SK-N-SH (cell line): ENCODE measurements at regions not wholly inside any gene's neighbourhood (a gene's known extent, or its start where the extent isn't known, plus 50 kb on each side); places are given as distances from the start of the nearest gene placed in this dataset.

Source experiments
- CTCF ChIA-PET: fragments of 300-600, 350-600 bp; formaldehyde crosslinking; extraction: SDS; loops from one replicate; lab custom pipeline; 2021; lab: Yijun Ruan, JAX
- POLR2A ChIA-PET: fragments of 350-600 bp; sonication (Branson Sonifier 250); formaldehyde crosslinking; extraction: SDS; loops from one replicate; lab custom pipeline; 2020; ENCODE audit warnings: antibody characterized with exemption, inconsistent platforms; lab: Yijun Ruan, JAX
- DNase-seq: peaks from one replicate; pipeline ENCODE4 v3.0.0; 2012
- H2AFZ ChIP-seq: fragments of 200-600 bp; sonication (generic); 2 replicates; pipeline ENCODE4 v1.8.1; 2016; ENCODE audit warnings: antibody characterized with exemption, mild to moderate bottlenecking, low read depth
- H3F3A ChIP-seq: fragments of 200-600 bp; sonication (generic); replicated peaks from 2 replicates; pipeline ENCODE3; 2016; ENCODE audit warnings: antibody characterized with exemption, mild to moderate bottlenecking; ENCODE audit not compliant: insufficient read depth
- H3K27ac ChIP-seq, 2 experiments: fragments of 200-500 bp in 1 of 2; fragments of 200-600 bp in 1 of 2; sonication (Bioruptor generic) in 1 of 2; sonication (generic), shearing (Covaris generic) in 1 of 2; 2 replicates each; pipeline versions ENCODE4 v1.5.1 to v1.6.1; 2014 to 2016; ENCODE audit warnings: low read depth in 2 of 2, inconsistent platforms in 1 of 2, low read length in 1 of 2, mild to moderate bottlenecking in 1 of 2, mixed read lengths in 1 of 2
- H3K27me3 ChIP-seq: fragments of 200-600 bp; sonication (generic), shearing (Covaris generic); 2 replicates; pipeline ENCODE4 v1.6.1; 2016; ENCODE audit warnings: mixed run types; ENCODE audit not compliant: insufficient read depth
- H3K36me3 ChIP-seq, 2 experiments: fragments of 200-500 bp in 1 of 2; fragments of 200-600 bp in 1 of 2; sonication (Bioruptor generic) in 1 of 2; sonication (generic) in 1 of 2; replicated peaks in 1 of 2; 2 replicates each; pipeline versions ENCODE3 to v1.5.1; 2014 to 2016; ENCODE audit warnings: low read length in 1 of 2, mild to moderate bottlenecking in 1 of 2; ENCODE audit not compliant: insufficient read depth in 2 of 2, control insufficient read depth in 1 of 2
- H3K4me1 ChIP-seq, 2 experiments: fragments of 200-500 bp in 1 of 2; fragments of 200-600 bp in 1 of 2; sonication (Bioruptor generic) in 1 of 2; sonication (generic), shearing (Covaris generic) in 1 of 2; 2 replicates each; pipeline versions ENCODE4 v1.5.1 to v1.6.1; 2014 to 2016; ENCODE audit warnings: low read depth in 1 of 2, low read length in 1 of 2, mixed run types in 1 of 2; ENCODE audit not compliant: insufficient read depth in 2 of 2, control insufficient read depth in 1 of 2
- H3K4me2 ChIP-seq: fragments of 200-600 bp; sonication (generic), shearing (Covaris generic); 2 replicates; pipeline ENCODE4 v1.6.1; 2017; ENCODE audit warnings: mixed run types
- H3K4me3 ChIP-seq, 2 experiments: fragments of 200-500 bp in 1 of 2; fragments of 200-600 bp in 1 of 2; sonication (Bioruptor generic) in 1 of 2; sonication (generic), shearing (Covaris generic) in 1 of 2; 2 replicates each; pipeline versions ENCODE4 v1.5.1 to v1.8.1; 2014 to 2016; ENCODE audit warnings: low read depth in 2 of 2, inconsistent platforms in 1 of 2, low read length in 1 of 2, mild to moderate bottlenecking in 1 of 2, mixed read lengths in 1 of 2, moderate library complexity in 1 of 2
- H3K79me2 ChIP-seq: fragments of 200-600 bp; sonication (generic); 2 replicates; pipeline ENCODE4 v1.8.1; 2017; ENCODE audit warnings: mild to moderate bottlenecking; ENCODE audit not compliant: insufficient read depth
- H3K9ac ChIP-seq: fragments of 200-600 bp; sonication (generic); 2 replicates; pipeline ENCODE4 v1.6.1; 2017; ENCODE audit warnings: mixed run types
- H3K9me2 ChIP-seq: fragments of 200-600 bp; sonication (generic); 2 replicates; pipeline ENCODE4 v1.6.1; 2017; ENCODE audit warnings: mixed run types
- H3K9me3 ChIP-seq: fragments of 200-600 bp; sonication (generic); 2 replicates; pipeline ENCODE4 v1.6.1; 2017; ENCODE audit warnings: mixed run types, mild to moderate bottlenecking, moderate library complexity
- H4K20me1 ChIP-seq: fragments of 200-600 bp; sonication (generic); 2 replicates; pipeline ENCODE4 v1.6.1; 2017; ENCODE audit warnings: mild to moderate bottlenecking, mixed run types; ENCODE audit not compliant: insufficient read depth
- CHD2 ChIP-seq: fragments of 150-350 bp; IDR thresholded peaks from 2 replicates; pipeline ENCODE4 v1.6.1; 2018; ENCODE audit warnings: low read length; ENCODE audit not compliant: partially characterized antibody
- CTCF ChIP-seq: fragments of 200-600 bp; sonication (generic); IDR thresholded peaks from 2 replicates; pipeline ENCODE4 v1.6.1; 2017; ENCODE audit warnings: antibody characterized with exemption, mild to moderate bottlenecking, moderate library complexity
- FOSL2 ChIP-seq: IDR thresholded peaks from 2 replicates; pipeline ENCODE4 v1.4.0; 2012; ENCODE audit warnings: low read depth, mild to moderate bottlenecking, moderate library complexity, borderline replicate concordance
- FOXM1 ChIP-seq: IDR thresholded peaks from 2 replicates; pipeline ENCODE4 v1.4.0; 2012; ENCODE audit warnings: low read depth, mild to moderate bottlenecking
- GABPA ChIP-seq: IDR thresholded peaks from 2 replicates; pipeline ENCODE4 v1.4.0; 2012; ENCODE audit warnings: low read depth, mild to moderate bottlenecking
- JUND ChIP-seq: IDR thresholded peaks from 2 replicates; pipeline ENCODE4 v1.4.0; 2012
- MAX ChIP-seq: IDR thresholded peaks from 2 replicates; pipeline ENCODE4 v1.4.0; 2012; ENCODE audit warnings: low read depth
- NRF1 ChIP-seq: IDR thresholded peaks from 2 replicates; pipeline ENCODE4 v1.6.1; 2012; ENCODE audit warnings: low read depth, mild to moderate bottlenecking, low read length
- POLR2AphosphoS5 ChIP-seq: IDR thresholded peaks from 2 replicates; pipeline ENCODE4 v1.6.1; 2012; ENCODE audit warnings: low read depth, low read length
- REST ChIP-seq: IDR thresholded peaks from 2 replicates; pipeline ENCODE4 v1.6.1; 2012; ENCODE audit warnings: mild to moderate bottlenecking, low read depth, low read length, moderate library complexity
- SIN3A ChIP-seq: IDR thresholded peaks from 2 replicates; pipeline ENCODE4 v1.6.1; 2012; ENCODE audit warnings: low read depth, mild to moderate bottlenecking, low read length, moderate library complexity, borderline replicate concordance
- TAF1 ChIP-seq: IDR thresholded peaks from 2 replicates; pipeline ENCODE4 v1.6.1; 2012; ENCODE audit warnings: low read depth, mild to moderate bottlenecking, low read length, moderate library complexity, borderline replicate concordance
- TEAD4 ChIP-seq: IDR thresholded peaks from 2 replicates; pipeline ENCODE4 v1.4.0; 2012; ENCODE audit warnings: mild to moderate bottlenecking, borderline replicate concordance; ENCODE audit not compliant: insufficient read depth
- USF2 ChIP-seq: fragments of 150-350 bp; IDR thresholded peaks from 2 replicates; pipeline ENCODE4 v1.6.1; 2017; ENCODE audit warnings: antibody characterized with exemption, low read length, low read depth, borderline replicate concordance
- YY1 ChIP-seq: IDR thresholded peaks from 2 replicates; pipeline ENCODE4 v1.4.0; 2012; ENCODE audit warnings: low read depth, mild to moderate bottlenecking
- ZBTB33 ChIP-seq: IDR thresholded peaks from 2 replicates; pipeline ENCODE4 v1.4.0; 2012; ENCODE audit warnings: low read depth, borderline replicate concordance
- WGBS: methylation state at CpG from one replicate; pipeline ENCODE4 v1.1.6; 2017; ENCODE audit warnings: low lambda C conversion rate; 5-methylcytosine and 5-hydroxymethylcytosine counted together

GRCh38 chr2:156666130-156666785 lies 230.1 kb downstream of the GPD2 start:
- Histone ChIP-seq H3K4me1 (no peaks in the 10 kb centered on the region), H3F3A (no peaks in the 10 kb centered on the region), H4K20me1 (no peaks in the 10 kb centered on the region), H3K9me3 (no peaks in the 10 kb centered on the region)
- WGBS, result 50% methylated on average over 4 of the region's 4 CpGs
- TF ChIP-seq GABPA (no peak), NRF1 (no peak), JUND (no peak), POLR2AphosphoS5 (no peak), REST (no peak), TEAD4 (no peak), SIN3A (no peak), USF2 (no peak), CHD2 (no peak), FOSL2 (no peak)
- TF ChIP-seq, all 33 proteins: peak for 0
- H3K9me2 ChIP-seq, result no peaks in the 10 kb centered on the region
- H2AFZ ChIP-seq, result no peak overlapping the region
- no peak overlapping the region for H3K9ac ChIP-seq
- no peaks in the 10 kb centered on the region for H3K79me2 ChIP-seq
- H3K36me3 ChIP-seq, result no peaks in the 10 kb centered on the region
- POLR2A ChIA-PET, result no interaction called here
- no peak overlapping the region for H3K27ac ChIP-seq
- H3K4me2 ChIP-seq, result no peak overlapping the region
- no peak for DNase-seq
- H3K4me3 ChIP-seq, result no peak overlapping the region
- H3K27me3 ChIP-seq, result no peaks in the 10 kb centered on the region
- CTCF ChIA-PET, result interaction anchor here (1.1 kb wide), 1 partner anchor 11 kb away, joined by 3 read pairs; no protein-coding TSS in a partner anchor

GRCh38 chr2:156670104-156670503 lies 233.9 kb downstream of the GPD2 start:
- no peaks in the 10 kb centered on the region for H3K36me3 ChIP-seq
- no peaks in the 10 kb centered on the region for H3F3A ChIP-seq
- 12% methylated on average over 2 of the region's 2 CpGs for WGBS
- no peaks in the 10 kb centered on the region for H3K79me2 ChIP-seq
- no peak overlapping the region for H3K9ac ChIP-seq
- POLR2A ChIA-PET, result no interaction called here
- H3K27ac ChIP-seq, result no peak overlapping the region
- no peak overlapping the region for H3K4me2 ChIP-seq
- H3K9me2 ChIP-seq, result no peaks in the 10 kb centered on the region
- DNase-seq, result no peak
- no peaks in the 10 kb centered on the region for H3K4me1 ChIP-seq
- H3K4me3 ChIP-seq, result no peak overlapping the region
- CTCF ChIA-PET, result no interaction called here
- no peaks in the 10 kb centered on the region for H3K9me3 ChIP-seq
- peaks cover 4% of the 10 kb centered on the region; the same call in 1 of the 2 replicates for H3K27me3 ChIP-seq
- H4K20me1 ChIP-seq, result no peaks in the 10 kb centered on the region
- no peak overlapping the region for H2AFZ ChIP-seq
- no peak for TF ChIP-seq CTCF
- no peak for TF ChIP-seq SIN3A
- TF ChIP-seq YY1, result no peak
- no peak for TF ChIP-seq USF2
- no peak for TF ChIP-seq TAF1
- no peak for TF ChIP-seq MAX
- no peak for TF ChIP-seq FOSL2
- TF ChIP-seq NRF1, result no peak
- TF ChIP-seq FOXM1, result no peak
- TF ChIP-seq ZBTB33, result no peak
- TF ChIP-seq POLR2AphosphoS5, result no peak
